HCT116 (cell line): ENCODE measurements at regions not wholly inside any gene's neighbourhood (a gene's known extent, or its start where the extent isn't known, plus 50 kb on each side); places are given as distances from the start of the nearest gene placed in this dataset.
"Not testable (repeated sequence)": the region's sequence is repeated elsewhere in the genome, so short reads cannot be mapped to it uniquely, and the experiment has no call there.

ENCODE experiments used
- ATAC-seq: fragments of 200-7000 bp; cut with Tn5 transposase; 2 replicates; pipeline ENCODE4 v1.9.1; 2020; ENCODE audit warnings: mild to moderate bottlenecking, moderate library complexity
- BruUV-seq: library from RNA; stranded (reverse); fragments of 400-500 nt; replicated peaks from 2 replicates; lab custom pipeline; 2021; lab: Mats Ljungman, UMichigan
- CTCF ChIA-PET: fragments of 300-600 bp; sonication (Branson Sonifier 250); formaldehyde crosslinking; loops from one replicate; lab custom pipeline; 2021; ENCODE audit warnings: antibody characterized with exemption; lab: Charles Lee
- POLR2A ChIA-PET: fragments of 300-600, 350-600 bp; sonication (Branson Sonifier 250); formaldehyde crosslinking; loops from one replicate; lab custom pipeline; 2021; ENCODE audit warnings: antibody characterized with exemption; lab: Charles Lee
- RAD21 ChIA-PET, 2 experiments: fragments of 300-600 bp; sonication (Branson Sonifier 250); formaldehyde crosslinking; loops; one replicate each; lab custom pipeline; 2023; ENCODE audit warnings: low total read pairs in 2 of 2; ENCODE audit not compliant: uncharacterized antibody in 2 of 2, unreplicated experiment in 2 of 2, low non-redundant PET in 1 of 2; lab: Charles Lee
- DNase-seq: peaks from one replicate; pipeline ENCODE4 v3.0.0-alpha.2; 2010; ENCODE audit warnings: low read depth, low spot score
- H2AFZ ChIP-seq: fragments of 200-600 bp; shearing (Covaris generic), sonication (generic); 2 replicates; pipeline ENCODE4 v1.6.1; 2017; ENCODE audit warnings: low read depth, mixed run types, mixed read lengths, antibody characterized with exemption, low read length; ENCODE audit not compliant: poor library complexity, severe bottlenecking
- H3K27ac ChIP-seq: 2 replicates; pipeline ENCODE4 v1.5.1; 2012; ENCODE audit warnings: low read depth, low read length
- H3K27me3 ChIP-seq: fragments of 200-600 bp; sonication (generic); 2 replicates; pipeline ENCODE4 v1.6.1; 2016; ENCODE audit warnings: mixed run types, low read length, mixed read lengths; ENCODE audit not compliant: insufficient read depth
- H3K36me3 ChIP-seq, 2 experiments: fragments of 200-500 bp in 1 of 2; fragments of 200-600 bp in 1 of 2; sonication (Bioruptor generic) in 1 of 2; sonication (generic) in 1 of 2; 2 replicates each; pipeline versions ENCODE4 v1.5.1 to v1.6.1; 2014 to 2016; ENCODE audit warnings: low read length in 2 of 2, inconsistent platforms in 1 of 2, mixed read lengths in 1 of 2, mixed run types in 1 of 2; ENCODE audit not compliant: insufficient read depth in 2 of 2, control insufficient read depth in 1 of 2
- H3K4me1 ChIP-seq, 2 experiments: fragments of 200-600 bp in 1 of 2; sonication (generic) in 1 of 2; 2 replicates each; pipeline versions ENCODE4 v1.5.1 to v1.6.1; 2012 to 2017; ENCODE audit warnings: low read length in 2 of 2, inconsistent platforms in 1 of 2, mild to moderate bottlenecking in 1 of 2, mixed read lengths in 1 of 2, mixed run types in 1 of 2, moderate library complexity in 1 of 2; ENCODE audit not compliant: insufficient read depth in 2 of 2, control insufficient read depth in 1 of 2
- H3K4me2 ChIP-seq: fragments of 200-600 bp; sonication (generic); 2 replicates; pipeline ENCODE4 v1.6.1; 2017; ENCODE audit warnings: mixed run types, low read length, mixed read lengths
- H3K4me3 ChIP-seq, 2 experiments: fragments of 200-600 bp in 1 of 2; sonication (generic) in 1 of 2; replicated peaks in 1 of 2; 2 replicates each; pipeline ENCODE4 v1.5.1; 2011 to 2016; ENCODE audit warnings: low read length in 2 of 2, control low read depth in 1 of 2, low read depth in 1 of 2, mild to moderate bottlenecking in 1 of 2, mixed read lengths in 1 of 2, mixed run types in 1 of 2
- H3K79me2 ChIP-seq: fragments of 200-600 bp; sonication (generic); 2 replicates; pipeline ENCODE4 v1.6.1; 2017; ENCODE audit warnings: mild to moderate bottlenecking, mixed run types, low read length, moderate library complexity, mixed read lengths; ENCODE audit not compliant: insufficient read depth
- H3K9ac ChIP-seq: fragments of 200-600 bp; sonication (generic); 2 replicates; pipeline ENCODE4 v1.6.1; 2016; ENCODE audit warnings: low read length, mixed read lengths
- H3K9me2 ChIP-seq: fragments of 200-600 bp; sonication (generic), shearing (Covaris generic); 2 replicates; pipeline ENCODE4 v1.6.1; 2017; ENCODE audit warnings: mixed run types, mild to moderate bottlenecking, moderate library complexity; ENCODE audit not compliant: insufficient read depth
- H3K9me3 ChIP-seq, 2 experiments: fragments of 200-500 bp in 1 of 2; fragments of 200-600 bp in 1 of 2; sonication (Bioruptor generic) in 1 of 2; sonication (generic) in 1 of 2; 2 replicates each; pipeline ENCODE4 v1.6.1; 2014 to 2017; ENCODE audit warnings: low read length in 2 of 2, mixed read lengths in 2 of 2, inconsistent platforms in 1 of 2, low read depth in 1 of 2, mild to moderate bottlenecking in 1 of 2, mixed run types in 1 of 2, moderate library complexity in 1 of 2; ENCODE audit not compliant: control insufficient read depth in 1 of 2, insufficient read depth in 1 of 2
- H4K20me1 ChIP-seq: fragments of 200-600 bp; sonication (generic), shearing (Covaris generic); 2 replicates; pipeline ENCODE4 v1.6.1; 2017; ENCODE audit warnings: mixed run types, mild to moderate bottlenecking, moderate library complexity; ENCODE audit not compliant: insufficient read depth
- intact Hi-C: fragments of 100-400 bp; cut with micrococcal nuclease; formaldehyde crosslinking; loops from 2 replicates; pipeline ENCODE4 v1.10.0; 2022

DNA sequence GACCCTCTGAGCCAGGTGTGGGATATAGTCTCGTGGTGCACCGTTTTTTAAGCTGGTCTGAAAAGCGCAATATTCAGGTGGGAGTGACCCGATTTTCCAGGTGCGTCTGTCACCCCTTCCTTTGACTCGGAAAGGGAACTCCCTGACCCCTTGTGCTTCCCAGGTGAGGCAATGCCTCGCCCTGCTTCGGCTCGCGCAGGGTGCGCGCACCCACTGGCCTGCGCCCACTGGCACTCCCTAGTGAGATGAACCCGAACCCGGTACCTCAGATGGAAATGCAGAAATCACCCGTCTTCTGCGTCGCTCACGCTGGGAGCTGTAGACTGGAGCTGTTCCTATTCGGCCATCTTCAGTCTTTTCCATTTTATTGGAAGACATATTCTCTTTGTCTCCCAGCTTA is 171.4 kb upstream of the OR4C13 start:
- H3K27me3 ChIP-seq, RAD21 ChIA-PET, H3K36me3 ChIP-seq, CTCF ChIA-PET, H2AFZ ChIP-seq, DNase-seq, H3K9me2 ChIP-seq, ATAC-seq, BruUV-seq, intact Hi-C loops, H3K4me3 ChIP-seq, H3K4me2 ChIP-seq, POLR2A ChIA-PET, H3K4me1 ChIP-seq, H4K20me1 ChIP-seq, H3K9ac ChIP-seq, H3K27ac ChIP-seq, H3K79me2 ChIP-seq, H3K9me3 ChIP-seq: not testable (repeated sequence)

DNA sequence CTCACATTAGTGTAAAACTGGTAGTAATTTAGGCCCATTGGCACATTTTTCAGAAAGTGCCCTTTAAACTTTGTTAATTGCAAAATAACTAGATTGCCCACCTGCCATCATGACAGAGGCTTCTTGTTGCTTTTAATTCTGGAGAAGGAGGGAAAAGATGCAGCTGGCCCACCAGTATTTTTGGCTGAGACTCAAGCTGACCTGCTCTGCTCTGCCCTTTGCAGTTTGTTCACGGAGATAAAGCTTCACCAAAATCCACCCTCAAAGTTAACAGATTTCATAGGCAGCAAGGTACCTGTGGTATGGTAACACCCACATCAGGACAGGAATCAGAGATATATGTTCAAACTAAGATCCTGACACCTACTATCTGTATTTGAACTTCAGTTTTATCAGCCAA is 170.2 kb upstream of the OR4C13 start:
- H3K36me3 ChIP-seq, BruUV-seq, H3K79me2 ChIP-seq, H3K9me2 ChIP-seq, H2AFZ ChIP-seq, H3K4me1 ChIP-seq, CTCF ChIA-PET, POLR2A ChIA-PET, H3K4me3 ChIP-seq, H4K20me1 ChIP-seq, H3K9me3 ChIP-seq, intact Hi-C loops, DNase-seq, ATAC-seq, H3K27me3 ChIP-seq, H3K4me2 ChIP-seq, RAD21 ChIA-PET, H3K27ac ChIP-seq, H3K9ac ChIP-seq: not testable (repeated sequence)

GRCh38 chr11:49783841-49784240 is 168.3 kb upstream of the OR4C13 start:
- H3K27ac ChIP-seq, H3K4me2 ChIP-seq, ATAC-seq, H3K4me1 ChIP-seq, CTCF ChIA-PET, H3K36me3 ChIP-seq, H4K20me1 ChIP-seq, BruUV-seq, DNase-seq, H3K79me2 ChIP-seq, H3K4me3 ChIP-seq, H3K9me3 ChIP-seq, POLR2A ChIA-PET, intact Hi-C loops, H3K9ac ChIP-seq, RAD21 ChIA-PET, H3K27me3 ChIP-seq, H2AFZ ChIP-seq, H3K9me2 ChIP-seq: not testable (repeated sequence)

DNA sequence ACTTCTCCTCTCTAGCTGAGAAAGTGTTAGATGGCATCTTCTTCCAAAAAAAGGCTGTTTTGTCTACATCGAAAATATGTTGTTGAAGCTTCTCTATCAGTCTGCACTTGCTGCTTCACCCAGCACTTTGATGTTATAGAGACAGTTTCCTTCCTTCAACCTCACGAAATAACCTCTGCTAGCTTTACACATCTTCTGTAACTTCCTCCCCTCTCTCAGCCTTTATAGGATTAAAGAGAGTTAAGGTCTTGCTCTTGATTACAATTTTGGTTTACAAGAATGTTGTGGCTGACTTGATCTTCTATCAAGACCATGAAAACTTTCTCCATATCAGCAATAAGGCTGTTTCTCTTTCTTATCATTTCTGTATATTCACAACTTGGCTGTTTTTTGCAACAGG is 162.4 kb upstream of the OR4C13 start:
- H3K9ac ChIP-seq, POLR2A ChIA-PET, intact Hi-C loops, ATAC-seq, H3K9me2 ChIP-seq, CTCF ChIA-PET, H3K9me3 ChIP-seq, H3K79me2 ChIP-seq, H3K4me1 ChIP-seq, H3K4me3 ChIP-seq, BruUV-seq, DNase-seq, H4K20me1 ChIP-seq, H3K4me2 ChIP-seq, H3K27ac ChIP-seq, RAD21 ChIA-PET, H3K36me3 ChIP-seq, H2AFZ ChIP-seq, H3K27me3 ChIP-seq: not testable (repeated sequence)
